ENCODE measurements at regions not wholly inside any gene's neighbourhood (a gene's known extent, or its start where the extent isn't known, plus 50 kb on each side); places are given as distances from the start of the nearest gene placed in this dataset.

DNA sequence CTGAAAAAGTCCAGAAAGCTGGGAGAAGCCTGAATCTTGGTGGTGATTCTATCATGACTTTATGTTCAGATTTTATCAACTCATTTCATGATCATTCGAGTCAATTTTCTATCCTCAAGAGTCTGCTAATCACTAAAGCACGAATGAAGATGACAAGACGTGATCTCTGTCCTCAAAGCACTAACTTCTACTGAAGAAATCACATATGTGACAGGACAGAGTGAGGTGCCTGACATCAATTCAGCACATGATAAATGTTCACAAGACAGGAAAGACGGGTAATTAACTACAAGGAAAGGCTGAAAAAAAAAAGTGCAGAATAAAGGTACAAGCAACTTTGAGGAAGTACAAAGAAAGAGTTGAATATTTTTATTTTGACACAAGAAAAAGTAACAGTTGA is 487.1 kb downstream of the EFNB2 start:
- H3K4me3 ChIP-seq (ENCODE audit: extremely low read depth in 1 of 4, insufficient read depth in 2 of 4, low read depth in 3 of 4, low read length in 4 of 4), result no peak overlapping the region
- H2BK20ac ChIP-seq (ENCODE audit: low read length), result no peak overlapping the region
- no peak overlapping the region for H2BK120ac ChIP-seq (replicated peaks; ENCODE audit: low read depth, low read length)
- H3K79me1 ChIP-seq (ENCODE audit: low read depth, low read length), result no peaks in the 10 kb centered on the region
- no peak overlapping the region for H4K8ac ChIP-seq (ENCODE audit: extremely low read depth, insufficient read depth, low read length)
- DNase-seq (ENCODE audit: low read depth in 1 of 2, low spot score in 2 of 2), result no peak
- H3K4ac ChIP-seq (replicated peaks; ENCODE audit: insufficient read length, low read depth, low read length), result no peak overlapping the region
- no peaks in the 10 kb centered on the region for H3K23me2 ChIP-seq (ENCODE audit: low read depth, low read length)
- H2BK5ac ChIP-seq (ENCODE audit: low read depth, low read length), result no peak overlapping the region
- no peaks in the 10 kb centered on the region for H4K20me1 ChIP-seq (replicated peaks in 1 of 2; ENCODE audit: control insufficient read depth in 1 of 2, insufficient read depth in 2 of 2, low read length in 2 of 2)
- H3K4me1 ChIP-seq (replicated peaks in 1 of 4; ENCODE audit: control insufficient read depth in 3 of 4, insufficient read depth in 4 of 4, low read length in 3 of 4), result no peaks in the 10 kb centered on the region
- H2AK5ac ChIP-seq (ENCODE audit: low read depth, low read length), result no peak overlapping the region
- H3K23ac ChIP-seq (ENCODE audit: insufficient read length), result no peak overlapping the region
- H3K18ac ChIP-seq (ENCODE audit: extremely low read depth, low read length), result no peak overlapping the region
- H2AFZ ChIP-seq (ENCODE audit: low read length), result no peak overlapping the region
- no peaks in the 10 kb centered on the region for H3K9me3 ChIP-seq (ENCODE audit: insufficient read depth in 2 of 2, low read depth in 1 of 2, low read length in 1 of 2)
- H2BK15ac ChIP-seq (ENCODE audit: low read length), result no peak overlapping the region
- H3K36me3 ChIP-seq (ENCODE audit: control insufficient read depth in 2 of 4, insufficient read depth in 4 of 4, low read length in 3 of 4), result no peaks in the 10 kb centered on the region
- H3K4me2 ChIP-seq (ENCODE audit: insufficient read depth in 1 of 2, low read depth in 2 of 2, low read length in 2 of 2), result no peak overlapping the region
- no peak overlapping the region for H2BK12ac ChIP-seq (ENCODE audit: low read depth, low read length)
- POLR2A ChIA-PET (ENCODE audit: partially characterized antibody), result no interaction called here
- no peak for FAIRE-seq
- H3K27me3 ChIP-seq (replicated peaks in 1 of 4; ENCODE audit: control insufficient read depth in 3 of 4, extremely low read depth in 1 of 4, insufficient read depth in 3 of 4, low read length in 3 of 4), result no peaks in the 10 kb centered on the region
- no peak overlapping the region for H3K27ac ChIP-seq (ENCODE audit: low read depth, low read length)
- H3K9ac ChIP-seq (replicated peaks in 1 of 4; ENCODE audit: extremely low read depth in 1 of 4, low read depth in 3 of 4, low read length in 3 of 4), result no peak overlapping the region
- 70% methylated on average over 4 of the region's 4 CpGs; no CpG with 5 or more reads in 1 of the 2 experiments for WGBS, 2 experiments (ENCODE audit: extremely low coverage in 1 of 2, insufficient coverage in 1 of 2, insufficient read length in 1 of 2, insufficient replicate concordance in 2 of 2, low coverage in 1 of 2, low lambda C conversion rate in 2 of 2, missing lambda C conversion rate in 1 of 2)
- TF ChIP-seq FOSL1 (IDR thresholded peaks at IDR 0.05; ENCODE audit: insufficient read depth, low read depth, low read length) (no peak), KDM5A (IDR thresholded peaks at IDR 0.05; ENCODE audit: low read length) (no peak), SP2 (IDR thresholded peaks at IDR 0.05; ENCODE audit: low read length) (no peak), RXRA (IDR thresholded peaks at IDR 0.05; ENCODE audit: insufficient read depth, low read depth, low read length) (no peak), NRF1 (IDR thresholded peaks at IDR 0.05; ENCODE audit: low read depth, low read length) (no peak), ATF2 (IDR thresholded peaks at IDR 0.05; ENCODE audit: low read length) (no peak)
- CTCF ChIA-PET (ENCODE audit: partially characterized antibody), result interaction anchor here (0.7 to 1.2 kb wide), 3 partner anchors 9 to 486 kb away, joined by 3 read pairs; no protein-coding TSS in a partner anchor
- H4K91ac ChIP-seq (replicated peaks; ENCODE audit: insufficient read length, low read length), result no peak overlapping the region
- no peak overlapping the region for H4K5ac ChIP-seq (ENCODE audit: insufficient read length, low read depth, low read length)
- no peak overlapping the region for H3K56ac ChIP-seq (replicated peaks; ENCODE audit: insufficient read length, low read depth, low read length)
- no peak overlapping the region for H3K14ac ChIP-seq (ENCODE audit: insufficient read length)
- H3K79me2 ChIP-seq (ENCODE audit: control insufficient read depth in 1 of 2, insufficient read depth in 2 of 2, low read length in 2 of 2), result no peaks in the 10 kb centered on the region
